ENCODE measurements at regions not wholly inside any gene's neighbourhood (a gene's known extent, or its start where the extent isn't known, plus 50 kb on each side); places are given as distances from the start of the nearest gene placed in this dataset.

GRCh38 chr14:71287567-71287966 is 380.3 kb downstream of the PCNX1 start:
- no peak for DNase-seq (ENCODE audit: low spot score)

- no peak for DNase-seq (ENCODE audit: low spot score)
These were observed 382.3 kb downstream of the PCNX1 start for GRCh38 chr14:71289536-71289935.

GRCh38 chr14:71290301-71290700 is 383.0 kb downstream of the PCNX1 start:
- no peak for DNase-seq (ENCODE audit: low spot score)

- peak; percentile 40 for DNase-seq (ENCODE audit: low spot score)
These were observed 383.8 kb downstream of the PCNX1 start for GRCh38 chr14:71290960-71291466.

- no peak for DNase-seq (ENCODE audit: low spot score)
These were observed 388.9 kb downstream of the PCNX1 start for GRCh38 chr14:71296184-71296583.

GRCh38 chr14:71300566-71301330 is 393.5 kb downstream of the PCNX1 start:
- DNase-seq (ENCODE audit: low spot score) = no peak

GRCh38 chr14:71301611-71302010 is 394.4 kb downstream of the PCNX1 start:
- DNase-seq (ENCODE audit: low spot score) = no peak

GRCh38 chr14:71304690-71305089 is 397.4 kb downstream of the PCNX1 start:
- DNase-seq (ENCODE audit: low spot score) = no peak

- DNase-seq (ENCODE audit: low spot score) = no peak
These were observed 401.4 kb downstream of the PCNX1 start for GRCh38 chr14:71308671-71309070.

- no peak for DNase-seq (ENCODE audit: low spot score)
These were observed 402.5 kb downstream of the PCNX1 start for GRCh38 chr14:71309756-71310155.

GRCh38 chr14:71311061-71311460 is 403.8 kb downstream of the PCNX1 start:
- no peak for DNase-seq (ENCODE audit: low spot score)

- no peak for DNase-seq (ENCODE audit: low spot score)
These were observed 407.5 kb downstream of the PCNX1 start for GRCh38 chr14:71314717-71315116.

- DNase-seq (ENCODE audit: low spot score) = no peak
These were observed 410.3 kb downstream of the PCNX1 start for GRCh38 chr14:71317385-71318096.

GRCh38 chr14:71318097-71318459 is 410.8 kb downstream of the PCNX1 start:
- DNase-seq (ENCODE audit: low spot score) = no peak

- peak; percentile 17 for DNase-seq (ENCODE audit: low spot score)
These were observed 412.4 kb downstream of the PCNX1 start for GRCh38 chr14:71319666-71320065.

GRCh38 chr14:71320107-71320733 is 413.0 kb downstream of the PCNX1 start, which contains the start of gene SIPA1L1:
SIPA1L1 (plus strand) TSS chr14:71320476.
- peak; percentile 98 for DNase-seq (ENCODE audit: low spot score)

GRCh38 chr14:71320734-71321573 is 413.7 kb downstream of the PCNX1 start:
- DNase-seq (ENCODE audit: low spot score) = peak; percentile 86

GRCh38 chr14:71321574-71322315 is 414.5 kb downstream of the PCNX1 start:
- peak; percentile 19 for DNase-seq (ENCODE audit: low spot score)

- peak; percentile 45 for DNase-seq (ENCODE audit: low spot score)
These were observed 415.5 kb downstream of the PCNX1 start for GRCh38 chr14:71322655-71323250.

- no peak for DNase-seq (ENCODE audit: low spot score)
These were observed 417.6 kb downstream of the PCNX1 start for GRCh38 chr14:71324767-71325272.

GRCh38 chr14:71327691-71328090 is 420.4 kb downstream of the PCNX1 start:
- no peak for DNase-seq (ENCODE audit: low spot score)

Data from AG08396 (cell line).